HEK293T (cell line): ENCODE measurements at regions not wholly inside any gene's neighbourhood (a gene's known extent, or its start where the extent isn't known, plus 50 kb on each side); places are given as distances from the start of the nearest gene placed in this dataset.

Experiments
- ARNT ChIP-seq: fragments of 450-650 bp; IDR thresholded peaks from 2 replicates; pipeline ENCODE4 v1.6.1; 2017; ENCODE audit warnings: mild to moderate bottlenecking
- BHLHE40 ChIP-seq: fragments of 450-650 bp; IDR thresholded peaks from 2 replicates; pipeline ENCODE4 v1.6.1; 2016; ENCODE audit warnings: mild to moderate bottlenecking, moderate library complexity, borderline replicate concordance
- CTBP1 ChIP-seq: fragments of 450-650 bp; IDR thresholded peaks from 2 replicates; pipeline ENCODE4 v1.6.1; 2016; ENCODE audit warnings: borderline replicate concordance
- FOXA1 ChIP-seq: fragments of 450-650 bp; IDR thresholded peaks from 2 replicates; pipeline ENCODE4 v1.6.1; 2016; ENCODE audit warnings: mild to moderate bottlenecking
- FOXK2 ChIP-seq: fragments of 450-650 bp; IDR thresholded peaks from 2 replicates; pipeline ENCODE4 v1.6.1; 2016; ENCODE audit warnings: mild to moderate bottlenecking
- FOXM1 ChIP-seq: fragments of 450-650 bp; IDR thresholded peaks from 2 replicates; pipeline ENCODE4 v1.6.1; 2017; ENCODE audit warnings: mild to moderate bottlenecking, borderline replicate concordance
- HDGF ChIP-seq: fragments of 450-650 bp; IDR thresholded peaks from 2 replicates; pipeline ENCODE4 v1.6.1; 2017; ENCODE audit warnings: antibody characterized with exemption, borderline replicate concordance
- L3MBTL2 ChIP-seq: fragments of 450-650 bp; conservative IDR thresholded peaks from 2 replicates; pipeline ENCODE4 v1.6.1; 2016; ENCODE audit warnings: mild to moderate bottlenecking
- LEF1 ChIP-seq: fragments of 450-650 bp; IDR thresholded peaks from 2 replicates; pipeline ENCODE4 v1.6.1; 2017; ENCODE audit warnings: mild to moderate bottlenecking, borderline replicate concordance
- NFRKB ChIP-seq: fragments of 450-650 bp; IDR thresholded peaks from 2 replicates; pipeline ENCODE4 v1.6.1; 2016; ENCODE audit warnings: mild to moderate bottlenecking, moderate library complexity
- SP1 ChIP-seq: fragments of 450-650 bp; IDR thresholded peaks from 2 replicates; pipeline ENCODE4 v1.6.1; 2017
- SUZ12 ChIP-seq: fragments of 450-650 bp; IDR thresholded peaks from 2 replicates; pipeline ENCODE4 v1.6.1; 2016; ENCODE audit warnings: mild to moderate bottlenecking
- TARDBP ChIP-seq: fragments of 450-650 bp; IDR thresholded peaks from 2 replicates; pipeline ENCODE4 v1.6.1; 2016

- TF ChIP-seq TARDBP (no peak), SP1 (no peak), FOXK2 (no peak), FOXA1 (no peak), L3MBTL2 (no peak), SUZ12 (no peak), FOXM1 (no peak), ARNT (no peak), NFRKB (no peak), HDGF (no peak), CTBP1 (no peak), LEF1 (no peak), BHLHE40 (no peak)
Observed at GRCh38 chr18:67192535-67192934, 324.0 kb downstream of the DSEL start.
